DND-41 (cell line): ENCODE measurements at regions not wholly inside any gene's neighbourhood (a gene's known extent, or its start where the extent isn't known, plus 50 kb on each side); places are given as distances from the start of the nearest gene placed in this dataset.

ENCODE experiments used
- EZH2 ChIP-seq: IDR thresholded peaks from 3 replicates; pipeline ENCODE4 v1.6.1; 2012; ENCODE audit warnings: borderline replicate concordance, low read depth, mild to moderate bottlenecking, moderate library complexity, low read length, inconsistent platforms; ENCODE audit not compliant: severe bottlenecking
- TF ChIP-seq, protein P1 (sequence below): IDR thresholded peaks from 2 replicates; pipeline ENCODE4 v1.5.1; 2012; ENCODE audit warnings: borderline replicate concordance, low read length, moderate library complexity, mild to moderate bottlenecking; ENCODE audit not compliant: poor library complexity, severe bottlenecking; ENCODE audit errors: extremely low read depth

DNA sequence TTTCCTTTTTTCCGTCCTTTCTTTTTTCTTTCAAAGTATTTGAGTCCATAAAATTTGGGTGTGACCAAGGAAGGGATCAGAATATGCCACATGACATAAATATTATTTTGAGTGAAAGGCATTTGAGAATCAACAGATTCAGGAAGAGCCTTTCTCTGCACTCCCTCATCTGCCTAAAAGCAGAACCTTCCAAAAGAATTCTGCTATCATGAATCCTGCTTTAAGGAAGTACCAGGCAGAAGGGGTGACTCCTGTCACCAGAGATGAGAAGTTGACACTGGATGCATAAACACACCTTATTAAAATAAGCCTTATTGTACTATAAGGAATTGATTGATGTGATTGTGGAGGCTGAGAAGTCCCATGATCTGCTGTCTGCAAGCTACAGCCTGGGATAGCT lies 196.7 kb downstream of the SREK1 start:
- TF ChIP-seq, protein P1, sequence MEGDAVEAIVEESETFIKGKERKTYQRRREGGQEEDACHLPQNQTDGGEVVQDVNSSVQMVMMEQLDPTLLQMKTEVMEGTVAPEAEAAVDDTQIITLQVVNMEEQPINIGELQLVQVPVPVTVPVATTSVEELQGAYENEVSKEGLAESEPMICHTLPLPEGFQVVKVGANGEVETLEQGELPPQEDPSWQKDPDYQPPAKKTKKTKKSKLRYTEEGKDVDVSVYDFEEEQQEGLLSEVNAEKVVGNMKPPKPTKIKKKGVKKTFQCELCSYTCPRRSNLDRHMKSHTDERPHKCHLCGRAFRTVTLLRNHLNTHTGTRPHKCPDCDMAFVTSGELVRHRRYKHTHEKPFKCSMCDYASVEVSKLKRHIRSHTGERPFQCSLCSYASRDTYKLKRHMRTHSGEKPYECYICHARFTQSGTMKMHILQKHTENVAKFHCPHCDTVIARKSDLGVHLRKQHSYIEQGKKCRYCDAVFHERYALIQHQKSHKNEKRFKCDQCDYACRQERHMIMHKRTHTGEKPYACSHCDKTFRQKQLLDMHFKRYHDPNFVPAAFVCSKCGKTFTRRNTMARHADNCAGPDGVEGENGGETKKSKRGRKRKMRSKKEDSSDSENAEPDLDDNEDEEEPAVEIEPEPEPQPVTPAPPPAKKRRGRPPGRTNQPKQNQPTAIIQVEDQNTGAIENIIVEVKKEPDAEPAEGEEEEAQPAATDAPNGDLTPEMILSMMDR, result no peak
- TF ChIP-seq EZH2, result no peak
